ENCODE measurements at regions not wholly inside any gene's neighbourhood (a gene's known extent, or its start where the extent isn't known, plus 50 kb on each side); places are given as distances from the start of the nearest gene placed in this dataset.
"Not testable (repeated sequence)": the region's sequence is repeated elsewhere in the genome, so short reads cannot be mapped to it uniquely, and the experiment has no call there.

- Histone ChIP-seq H3K4me3 (ENCODE audit: low read length) (no peak overlapping the region), H3K4me1 (ENCODE audit: control insufficient read depth, insufficient read depth, low read length) (no peaks in the 10 kb centered on the region), H3K27me3 (ENCODE audit: control insufficient read depth, insufficient read depth, low read length) (no peaks in the 10 kb centered on the region), H3K27ac (ENCODE audit: low read length) (no peak overlapping the region), H3K36me3 (ENCODE audit: control insufficient read depth, insufficient read depth, low read length) (no peaks in the 10 kb centered on the region), H3K9me3 (ENCODE audit: control insufficient read depth, insufficient read depth, low read length) (no peaks in the 10 kb centered on the region)
- Mint-ChIP-seq H3K27ac (no peak overlapping the region), H3K4me3 (no peak overlapping the region), H3K36me3 (no peaks in the 10 kb centered on the region), H3K27me3 (ENCODE audit: low read depth in 2 of 2) (peaks cover 0 to 5% of the 10 kb centered on the region in 2 donors), H3K9me3 (no peaks in the 10 kb centered on the region), H3K4me1 (no peaks in the 10 kb centered on the region)
- no peak for TF ChIP-seq CTCF (IDR thresholded peaks at IDR 0.05)
- ATAC-seq (no peak), DNase-seq (no peak)
- WGBS (ENCODE audit: insufficient coverage), result 98% methylated on average over 3 of the region's 7 CpGs
- intact Hi-C loops (cut with micrococcal nuclease), result no loop called here
Measured at GRCh38 chr14:83975841-83976770, 1553.8 kb upstream of the FLRT2 start.

- Mint-ChIP-seq H3K9me3 (no peaks in the 10 kb centered on the region), H3K4me1 (no peaks in the 10 kb centered on the region), H3K27ac (no peak overlapping the region), H3K4me3 (no peak overlapping the region), H3K27me3 (ENCODE audit: low read depth in 2 of 2) (peaks cover 0 to 5% of the 10 kb centered on the region in 2 donors), H3K36me3 (no peaks in the 10 kb centered on the region)
- Histone ChIP-seq H3K4me1 (ENCODE audit: control insufficient read depth, insufficient read depth, low read length) (no peaks in the 10 kb centered on the region), H3K9me3 (ENCODE audit: control insufficient read depth, insufficient read depth, low read length) (no peaks in the 10 kb centered on the region), H3K27me3 (ENCODE audit: control insufficient read depth, insufficient read depth, low read length) (no peaks in the 10 kb centered on the region), H3K36me3 (ENCODE audit: control insufficient read depth, insufficient read depth, low read length) (no peaks in the 10 kb centered on the region), H3K4me3 (ENCODE audit: low read length) (no peak overlapping the region), H3K27ac (ENCODE audit: low read length) (no peak overlapping the region)
- ATAC-seq (no peak), DNase-seq (no peak)
- TF ChIP-seq CTCF (IDR thresholded peaks at IDR 0.05), result no peak
- 97% methylated on average over 4 of the region's 5 CpGs for WGBS (ENCODE audit: insufficient coverage)
- intact Hi-C loops (cut with micrococcal nuclease), result no loop called here
Measured at GRCh38 chr14:83977583-83977982, 1552.4 kb upstream of the FLRT2 start.

- DNase-seq; H3K4me3 ChIP-seq (ENCODE audit: low read length); H3K36me3 ChIP-seq (ENCODE audit: control insufficient read depth, insufficient read depth, low read length); H3K4me1 ChIP-seq (ENCODE audit: control insufficient read depth, insufficient read depth, low read length); H3K27ac Mint-ChIP-seq; H3K4me3 Mint-ChIP-seq; H3K27me3 Mint-ChIP-seq (ENCODE audit: low read depth in 2 of 2); H3K27me3 ChIP-seq (ENCODE audit: control insufficient read depth, insufficient read depth, low read length); ATAC-seq; H3K9me3 Mint-ChIP-seq; H3K27ac ChIP-seq (ENCODE audit: low read length); intact Hi-C loops (cut with micrococcal nuclease); H3K9me3 ChIP-seq (ENCODE audit: control insufficient read depth, insufficient read depth, low read length); H3K36me3 Mint-ChIP-seq; H3K4me1 Mint-ChIP-seq: not testable (repeated sequence)
- WGBS (ENCODE audit: insufficient coverage), result 88% methylated on average over 3 of the region's 3 CpGs
Measured at GRCh38 chr14:83981676-83982258, 1548.2 kb upstream of the FLRT2 start.

GRCh38 chr14:83988275-83988674 is 1541.7 kb upstream of the FLRT2 start:
- Histone ChIP-seq H3K27me3 (ENCODE audit: control insufficient read depth, insufficient read depth, low read length) (no peaks in the 10 kb centered on the region), H3K9me3 (ENCODE audit: control insufficient read depth, insufficient read depth, low read length) (no peaks in the 10 kb centered on the region), H3K36me3 (ENCODE audit: control insufficient read depth, insufficient read depth, low read length) (no peaks in the 10 kb centered on the region), H3K27ac (ENCODE audit: low read length) (no peak overlapping the region), H3K4me1 (ENCODE audit: control insufficient read depth, insufficient read depth, low read length) (no peaks in the 10 kb centered on the region), H3K4me3 (ENCODE audit: low read length) (no peak overlapping the region)
- no peak overlapping the region for H3K27ac Mint-ChIP-seq
- WGBS (ENCODE audit: insufficient coverage), result 70% methylated on average over 3 of the region's 3 CpGs
- H3K27me3 Mint-ChIP-seq (ENCODE audit: low read depth in 2 of 2), result no peaks in the 10 kb centered on the region
- intact Hi-C loops (cut with micrococcal nuclease), result no loop called here
- no peak overlapping the region for H3K4me3 Mint-ChIP-seq
- TF ChIP-seq CTCF (IDR thresholded peaks at IDR 0.05), result no peak
- no peaks in the 10 kb centered on the region for H3K36me3 Mint-ChIP-seq
- ATAC-seq (peak in 2 of 3 donors; percentile 34 to 36), DNase-seq (no peak)
- peaks cover 0 to 3% of the 10 kb centered on the region in 2 donors for H3K9me3 Mint-ChIP-seq
- peaks cover 0 to 8% of the 10 kb centered on the region in 2 donors for H3K4me1 Mint-ChIP-seq

Data from natural killer cell (primary cell).